ENCODE measurements at regions not wholly inside any gene's neighbourhood (a gene's known extent, or its start where the extent isn't known, plus 50 kb on each side); places are given as distances from the start of the nearest gene placed in this dataset.

DNA sequence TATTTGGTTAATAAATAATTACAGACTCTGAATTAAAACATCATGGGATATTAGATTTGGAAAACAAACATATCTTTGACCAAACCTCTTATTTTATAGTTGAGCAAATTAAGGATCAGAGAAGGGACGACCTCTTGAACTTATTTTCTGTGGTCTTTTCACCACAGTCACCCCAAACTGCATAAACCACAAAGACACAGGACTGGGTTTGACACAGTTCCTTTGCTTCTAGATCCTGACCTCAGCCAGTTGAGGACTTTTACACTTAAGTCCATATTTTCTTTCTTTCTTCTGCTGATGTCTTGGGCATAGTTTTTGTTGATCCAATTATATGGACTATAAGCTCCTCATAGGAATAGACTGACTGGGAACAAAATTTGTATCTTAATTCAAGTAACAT is 234.0 kb upstream of the SLC14A2 start:
- H3K4me3 ChIP-seq (ENCODE audit: low read depth, low read length): no peak overlapping the region
- no peaks in the 10 kb centered on the region for H3K36me3 Mint-ChIP-seq (ENCODE audit: insufficient read depth, unreplicated experiment)
- peaks cover 12% of the 10 kb centered on the region for H3K9me3 Mint-ChIP-seq (ENCODE audit: unreplicated experiment)
- H3K36me3 ChIP-seq (ENCODE audit: control insufficient read depth, insufficient read depth, low read length): no peaks in the 10 kb centered on the region
- peaks cover 7% of the 10 kb centered on the region; the same call in 1 of the 2 replicates for H3K4me1 ChIP-seq
- no peak overlapping the region for H3K4me3 Mint-ChIP-seq (ENCODE audit: unreplicated experiment)
- POLR2A ChIA-PET: no interaction called here
- TF ChIP-seq, protein P1, sequence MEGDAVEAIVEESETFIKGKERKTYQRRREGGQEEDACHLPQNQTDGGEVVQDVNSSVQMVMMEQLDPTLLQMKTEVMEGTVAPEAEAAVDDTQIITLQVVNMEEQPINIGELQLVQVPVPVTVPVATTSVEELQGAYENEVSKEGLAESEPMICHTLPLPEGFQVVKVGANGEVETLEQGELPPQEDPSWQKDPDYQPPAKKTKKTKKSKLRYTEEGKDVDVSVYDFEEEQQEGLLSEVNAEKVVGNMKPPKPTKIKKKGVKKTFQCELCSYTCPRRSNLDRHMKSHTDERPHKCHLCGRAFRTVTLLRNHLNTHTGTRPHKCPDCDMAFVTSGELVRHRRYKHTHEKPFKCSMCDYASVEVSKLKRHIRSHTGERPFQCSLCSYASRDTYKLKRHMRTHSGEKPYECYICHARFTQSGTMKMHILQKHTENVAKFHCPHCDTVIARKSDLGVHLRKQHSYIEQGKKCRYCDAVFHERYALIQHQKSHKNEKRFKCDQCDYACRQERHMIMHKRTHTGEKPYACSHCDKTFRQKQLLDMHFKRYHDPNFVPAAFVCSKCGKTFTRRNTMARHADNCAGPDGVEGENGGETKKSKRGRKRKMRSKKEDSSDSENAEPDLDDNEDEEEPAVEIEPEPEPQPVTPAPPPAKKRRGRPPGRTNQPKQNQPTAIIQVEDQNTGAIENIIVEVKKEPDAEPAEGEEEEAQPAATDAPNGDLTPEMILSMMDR (IDR thresholded peaks at IDR 0.05; ENCODE audit: insufficient read depth in 1 of 2, low read depth in 1 of 2, low read length in 1 of 2, severe bottlenecking in 1 of 2, unreplicated experiment in 1 of 2): no peak
- H3K27ac Mint-ChIP-seq (ENCODE audit: unreplicated experiment): no peak overlapping the region
- H3K4me1 Mint-ChIP-seq (ENCODE audit: low read depth, unreplicated experiment): peaks cover 12% of the 10 kb centered on the region
- no peaks in the 10 kb centered on the region for H3K27me3 Mint-ChIP-seq (ENCODE audit: insufficient read depth, unreplicated experiment)
- no TSS peak for BruUV-seq (replicated peaks)
- DNase-seq: no peak
- H3K9me3 ChIP-seq: no peaks in the 10 kb centered on the region
- H3K27me3 ChIP-seq (replicated peaks; ENCODE audit: control insufficient read depth, insufficient read depth, low read length): no peaks in the 10 kb centered on the region
- intact Hi-C loops (cut with micrococcal nuclease; ENCODE audit: unreplicated experiment): loop anchor here (5.0 kb wide), 3 partner anchors 64 to 474 kb away; no protein-coding TSS in a partner anchor
- CTCF ChIA-PET: no interaction called here

DNA sequence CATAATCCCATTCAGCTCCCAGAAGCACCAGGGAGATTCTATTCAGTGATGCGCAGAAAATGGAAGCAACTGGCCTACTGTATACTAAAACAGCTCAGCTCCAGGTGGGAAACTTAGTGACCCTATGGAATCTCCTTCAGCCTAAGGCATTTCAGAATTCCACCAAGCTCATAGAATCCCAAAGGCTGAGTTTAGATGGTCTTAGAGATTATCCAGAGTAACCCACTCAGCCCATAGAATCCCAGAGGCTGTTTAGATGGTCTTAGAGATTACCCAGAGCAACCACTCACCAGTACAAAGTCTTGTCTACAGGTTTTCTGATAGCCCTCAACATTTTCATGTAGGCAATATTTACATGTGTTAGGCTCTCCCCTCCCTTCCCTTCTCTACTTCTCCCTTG is 232.0 kb upstream of the SLC14A2 start:
- H3K9me3 ChIP-seq: no peaks in the 10 kb centered on the region
- CTCF ChIA-PET: no interaction called here
- no peaks in the 10 kb centered on the region for H3K36me3 ChIP-seq (ENCODE audit: control insufficient read depth, insufficient read depth, low read length)
- H3K4me3 Mint-ChIP-seq (ENCODE audit: unreplicated experiment): no peak overlapping the region
- no peak overlapping the region for H3K4me3 ChIP-seq (ENCODE audit: low read depth, low read length)
- H3K27ac Mint-ChIP-seq (ENCODE audit: unreplicated experiment): peak overlapping the region; percentile 42
- intact Hi-C loops (cut with micrococcal nuclease; ENCODE audit: unreplicated experiment): loop anchor here (2.0 to 5.0 kb wide), 4 partner anchors 24 to 476 kb away; no protein-coding TSS in a partner anchor
- no TSS peak for BruUV-seq (replicated peaks)
- TF ChIP-seq, protein P1 (IDR thresholded peaks at IDR 0.05; ENCODE audit: insufficient read depth in 1 of 2, low read depth in 1 of 2, low read length in 1 of 2, severe bottlenecking in 1 of 2, unreplicated experiment in 1 of 2): no peak
- H3K36me3 Mint-ChIP-seq (ENCODE audit: insufficient read depth, unreplicated experiment): no peaks in the 10 kb centered on the region
- no peaks in the 10 kb centered on the region for H3K9me3 Mint-ChIP-seq (ENCODE audit: unreplicated experiment)
- H3K27me3 Mint-ChIP-seq (ENCODE audit: insufficient read depth, unreplicated experiment): no peaks in the 10 kb centered on the region
- no peaks in the 10 kb centered on the region for H3K27me3 ChIP-seq (replicated peaks; ENCODE audit: control insufficient read depth, insufficient read depth, low read length)
- DNase-seq: no peak
- peaks cover 7% of the 10 kb centered on the region; the same call in 1 of the 2 replicates for H3K4me1 ChIP-seq
- peaks cover 12% of the 10 kb centered on the region for H3K4me1 Mint-ChIP-seq (ENCODE audit: low read depth, unreplicated experiment)
- POLR2A ChIA-PET: no interaction called here

GRCh38 chr18:45384137-45384961 is 230.9 kb upstream of the SLC14A2 start:
- peak; percentile 38 to 51 for DNase-seq
- Mint-ChIP-seq H3K4me3 (ENCODE audit: unreplicated experiment) (no peak overlapping the region), H3K27me3 (ENCODE audit: insufficient read depth, unreplicated experiment) (no peaks in the 10 kb centered on the region), H3K4me1 (ENCODE audit: low read depth, unreplicated experiment) (peaks cover 12% of the 10 kb centered on the region), H3K36me3 (ENCODE audit: insufficient read depth, unreplicated experiment) (no peaks in the 10 kb centered on the region), H3K27ac (ENCODE audit: unreplicated experiment) (no peak overlapping the region), H3K9me3 (ENCODE audit: unreplicated experiment) (no peaks in the 10 kb centered on the region)
- TF ChIP-seq, protein P1 (IDR thresholded peaks at IDR 0.05; ENCODE audit: insufficient read depth in 1 of 2, low read depth in 1 of 2, low read length in 1 of 2, severe bottlenecking in 1 of 2, unreplicated experiment in 1 of 2): peak; percentile 34 to 39
- ChIA-PET POLR2A (no interaction called here), CTCF (interaction anchor here (0.6 kb wide), 3 partner anchors 18 to 341 kb away, joined by 3 to 5 read pairs (median 5); no protein-coding TSS in a partner anchor)
- intact Hi-C loops (cut with micrococcal nuclease; ENCODE audit: unreplicated experiment): loop anchor here (1.0 to 5.0 kb wide), 4 partner anchors 67 to 477 kb away; no protein-coding TSS in a partner anchor
- no peaks in the 10 kb centered on the region for H3K27me3 ChIP-seq (replicated peaks; ENCODE audit: control insufficient read depth, insufficient read depth, low read length)
- H3K4me3 ChIP-seq (ENCODE audit: low read depth, low read length): no peak overlapping the region
- H3K36me3 ChIP-seq (ENCODE audit: control insufficient read depth, insufficient read depth, low read length): no peaks in the 10 kb centered on the region
- no TSS peak for BruUV-seq (replicated peaks)
- H3K4me1 ChIP-seq: peaks cover 7% of the 10 kb centered on the region; the same call in 1 of the 2 replicates
- no peaks in the 10 kb centered on the region for H3K9me3 ChIP-seq

All from Caco-2 (cell line).